ENCODE measurements at regions not wholly inside any gene's neighbourhood (a gene's known extent, or its start where the extent isn't known, plus 50 kb on each side); places are given as distances from the start of the nearest gene placed in this dataset.

DNA sequence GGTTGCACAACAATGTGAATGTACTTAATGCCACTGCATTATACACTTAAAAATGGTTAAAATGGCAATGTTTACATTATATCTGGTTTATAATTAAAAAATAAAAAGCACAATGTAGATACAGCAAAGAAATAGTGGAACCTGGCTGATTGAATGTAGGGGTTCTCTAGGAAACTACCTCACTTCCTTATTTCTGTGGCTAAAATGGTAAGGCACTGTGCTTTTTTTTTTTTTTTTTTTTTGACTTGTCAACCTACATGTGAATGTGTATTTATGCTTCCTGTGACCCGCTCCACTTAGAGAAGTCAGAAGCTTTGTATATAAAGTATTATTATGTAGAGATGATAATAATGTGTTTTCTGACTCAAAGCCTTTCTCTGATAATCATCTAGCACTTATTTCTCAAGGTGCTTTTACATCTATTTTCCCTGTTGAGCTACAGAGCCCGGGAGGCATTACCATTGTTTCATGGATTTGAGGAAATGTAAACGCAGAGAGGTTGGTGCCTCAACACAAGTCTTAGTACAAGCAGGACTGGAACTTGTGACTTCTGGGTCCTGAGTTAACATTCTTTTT lies 55.0 kb downstream of the SOX4 start:
- no peak for DNase-seq (ENCODE audit: low spot score)

DNA sequence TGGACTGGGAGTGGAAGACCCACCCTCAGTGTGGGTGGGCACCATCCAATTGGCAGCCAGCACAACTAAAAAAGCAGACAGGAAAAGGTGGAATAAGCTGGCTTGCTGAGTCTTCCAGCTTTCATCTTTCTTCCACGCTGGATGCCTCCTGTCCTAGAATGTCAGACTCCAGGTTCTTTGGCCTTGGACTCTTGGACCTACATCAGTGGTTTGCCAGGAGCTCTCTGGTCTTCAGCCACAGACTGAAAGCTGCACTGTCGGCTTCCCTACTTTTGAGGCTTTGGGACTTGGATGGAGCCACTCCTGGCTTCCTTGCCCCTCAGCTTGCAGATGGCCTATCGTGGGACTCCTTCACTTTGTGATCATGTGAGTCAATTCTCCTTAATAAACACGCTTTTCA lies 59.8 kb downstream of the SOX4 start:
- DNase-seq (ENCODE audit: low spot score): no peak

DNA sequence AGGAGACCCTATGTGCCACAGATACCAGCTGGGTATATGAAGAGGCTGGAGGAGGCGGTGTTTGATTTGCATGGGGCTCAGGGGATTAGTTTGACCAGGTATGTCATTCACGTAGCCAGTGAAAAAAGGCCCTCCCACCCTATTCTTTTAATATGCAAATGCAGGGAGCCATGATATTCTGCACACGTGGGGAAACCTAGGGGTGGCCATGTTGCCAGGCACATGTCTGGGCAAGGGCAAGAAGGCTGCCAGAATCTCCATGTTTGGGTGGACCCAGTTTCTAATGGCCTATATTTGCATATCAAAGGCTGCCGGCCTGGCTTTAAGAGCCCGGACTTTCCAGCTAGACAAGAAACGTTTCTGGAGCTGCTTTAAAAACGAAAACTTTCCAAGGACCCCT lies 60.4 kb downstream of the SOX4 start:
- DNase-seq (ENCODE audit: low spot score): no peak

GRCh38 chr6:21654361-21654760 lies 60.8 kb downstream of the SOX4 start:
- DNase-seq (ENCODE audit: low spot score): no peak

GRCh38 chr6:21663966-21664313 lies 70.4 kb downstream of the SOX4 start:
- no peak for DNase-seq (ENCODE audit: low spot score)

DNA sequence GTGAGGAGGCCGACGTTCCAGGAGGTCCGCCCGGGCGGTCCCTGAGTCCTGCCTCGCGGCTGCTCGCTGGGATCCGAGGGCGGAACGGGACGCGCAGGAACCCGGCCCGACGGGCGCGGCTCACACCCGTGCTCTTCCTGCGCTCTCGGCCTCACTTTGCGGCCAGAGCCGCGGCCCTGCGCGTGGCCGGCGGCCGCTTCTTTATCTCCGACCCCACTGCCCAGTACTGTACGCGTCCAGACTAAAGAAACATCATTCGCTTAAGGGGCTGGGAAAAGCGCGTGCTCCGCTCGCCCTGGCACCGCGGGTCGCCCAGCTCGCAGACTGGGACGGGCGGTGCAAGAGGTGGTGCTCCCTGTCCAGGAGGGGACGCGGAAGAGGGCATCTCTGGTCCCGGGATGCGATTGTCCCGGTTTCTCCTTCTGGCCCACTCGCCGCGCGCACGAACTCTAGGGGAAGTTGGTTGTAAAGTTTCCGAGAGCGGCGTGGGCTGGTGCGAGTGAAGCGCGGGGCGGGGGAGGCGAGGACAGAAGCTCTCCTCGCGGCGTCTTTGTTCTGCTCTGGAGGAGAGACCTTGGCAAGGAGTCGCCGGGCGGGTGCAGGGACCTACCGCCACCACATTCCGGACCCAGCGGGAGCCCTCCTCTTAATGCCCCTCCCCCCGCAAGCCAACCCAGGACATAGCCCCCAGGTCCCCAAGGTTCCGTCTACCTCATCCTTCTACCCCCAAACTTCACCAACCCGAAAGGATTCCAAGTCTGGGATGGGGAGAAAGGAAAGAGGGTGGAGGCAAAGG lies 71.0 kb downstream of the SOX4 start:
- DNase-seq (ENCODE audit: low spot score): peak; percentile 46

GRCh38 chr6:21665110-21665391 lies 71.5 kb downstream of the SOX4 start:
- DNase-seq (ENCODE audit: low spot score): no peak

DNA sequence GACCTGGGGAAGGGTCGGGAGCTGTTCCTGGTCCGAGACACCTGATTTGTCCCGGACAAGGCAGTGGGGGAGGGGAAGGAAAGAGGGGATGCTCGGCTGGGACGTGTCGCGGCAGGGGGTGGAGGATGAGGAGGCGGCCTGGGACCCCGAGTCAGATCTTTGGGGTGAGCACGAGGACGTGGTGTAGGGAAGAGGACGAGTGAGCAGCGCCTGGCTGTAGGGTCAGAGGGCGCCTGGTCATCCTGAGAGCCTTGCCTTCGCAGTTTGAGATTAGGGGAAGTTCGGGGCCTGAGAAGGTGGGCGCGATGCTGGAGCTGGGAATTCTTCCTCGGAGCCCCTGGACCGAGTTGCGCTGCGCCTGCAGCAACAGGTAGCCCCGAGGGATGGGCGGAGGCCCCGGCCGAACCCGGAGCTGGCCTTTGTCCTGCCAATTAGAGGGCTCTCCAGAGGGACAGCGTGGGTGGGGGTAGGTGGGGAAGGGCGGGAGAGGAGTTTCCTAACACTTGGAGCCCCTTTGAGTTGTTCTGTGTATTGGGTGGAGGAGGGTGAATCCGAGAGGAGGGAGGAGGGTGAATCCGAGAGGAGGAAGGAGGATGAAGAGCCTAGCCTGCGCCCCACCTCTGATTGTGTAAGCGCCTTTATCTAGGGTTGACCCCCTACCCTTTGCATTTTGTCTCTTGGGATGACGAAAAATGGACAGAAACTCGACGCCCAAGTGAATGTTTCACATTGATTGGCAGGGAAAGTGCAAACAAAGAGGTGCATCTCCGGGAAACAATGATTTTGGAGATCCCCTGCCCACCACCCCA lies 72.0 kb downstream of the SOX4 start:
- no peak for DNase-seq (ENCODE audit: low spot score)

DNA sequence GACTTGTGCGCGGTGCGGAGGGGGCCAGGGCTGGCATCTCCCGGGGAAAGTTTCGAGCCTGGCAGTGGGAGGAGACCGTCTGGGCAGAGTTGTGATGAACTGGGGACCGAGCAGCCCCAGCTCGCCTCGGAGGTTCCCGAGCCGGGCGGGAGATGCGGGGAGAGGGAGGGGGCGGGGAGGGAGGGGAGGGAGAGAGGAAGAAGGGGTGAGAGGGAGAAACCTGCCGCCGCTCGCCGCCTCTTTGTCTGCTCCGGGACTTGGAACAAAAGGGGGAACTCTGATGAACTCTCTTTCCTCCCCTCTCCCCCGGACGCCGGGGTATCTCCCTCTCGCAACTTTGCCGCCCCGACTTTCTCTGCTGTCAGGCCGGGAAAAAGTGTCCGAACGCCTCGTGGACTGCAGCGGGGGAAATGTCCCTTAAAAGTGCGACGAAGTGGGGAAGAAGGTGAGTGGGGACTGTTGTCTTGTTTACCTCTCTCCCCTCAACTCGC lies 72.7 kb downstream of the SOX4 start:
- no peak for DNase-seq (ENCODE audit: low spot score)

DNA sequence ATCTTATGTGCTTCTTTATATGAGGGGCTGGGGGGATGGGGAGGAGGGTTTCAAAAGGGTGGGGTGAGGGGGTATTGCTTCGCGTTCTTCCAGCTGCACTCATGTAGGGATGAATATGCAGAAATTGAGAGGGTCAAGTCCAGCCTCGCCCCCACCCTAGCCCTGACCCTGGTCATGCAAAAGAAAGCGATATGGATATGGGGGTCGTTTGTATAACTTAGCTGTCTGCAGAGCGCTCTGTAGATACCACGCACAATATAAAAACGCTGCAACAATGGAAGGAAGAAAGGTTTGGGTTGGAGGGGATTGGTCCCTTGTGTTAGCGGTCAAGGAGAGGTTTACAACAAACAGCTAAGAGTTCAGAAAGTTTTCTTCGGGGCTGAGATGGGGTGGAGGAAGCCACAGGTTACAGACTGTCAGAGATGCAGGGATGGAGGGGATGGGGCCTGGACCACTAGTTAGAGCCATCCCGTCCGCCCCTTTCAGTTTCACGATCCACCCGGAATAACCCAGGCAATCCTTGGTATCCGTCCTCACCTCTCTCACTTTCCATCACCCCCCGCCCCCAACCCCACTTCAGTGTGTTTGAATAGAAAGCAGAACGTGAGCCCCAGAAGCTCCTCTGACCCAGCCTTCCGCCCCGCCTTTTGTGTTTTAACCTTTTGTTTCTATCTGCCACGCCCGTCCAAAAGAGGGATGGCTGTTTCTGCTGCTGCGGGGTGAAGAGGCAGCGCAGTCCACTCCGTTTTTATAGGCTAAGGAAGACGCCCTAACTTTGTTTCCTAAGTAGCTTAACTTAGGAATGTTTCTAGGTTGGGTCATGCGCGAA lies 73.5 kb downstream of the SOX4 start:
- DNase-seq (ENCODE audit: low spot score): no peak

- DNase-seq (ENCODE audit: low spot score): no peak
Observed at GRCh38 chr6:21668795-21669194, 75.2 kb downstream of the SOX4 start.

DNA sequence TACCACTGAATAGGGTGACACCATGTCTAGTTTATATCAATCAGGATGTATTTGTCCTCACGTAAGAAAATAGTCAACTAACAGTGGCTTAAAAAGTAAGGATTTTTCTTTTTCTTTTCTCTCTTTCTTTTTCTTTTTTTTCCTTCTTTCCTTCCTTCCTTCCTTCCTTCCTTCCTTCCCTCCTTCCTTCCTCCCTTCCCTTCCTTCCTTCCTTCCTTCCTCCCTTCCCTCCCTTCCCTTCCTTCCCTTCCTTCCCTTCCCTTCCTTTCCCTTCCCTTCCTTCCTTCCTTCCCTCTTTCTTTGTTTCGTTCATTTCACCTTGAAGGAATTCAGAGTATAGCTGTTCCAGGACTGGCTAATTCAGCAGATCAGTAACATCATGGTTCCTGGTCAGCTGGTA lies 83.2 kb downstream of the SOX4 start:
- no peak for DNase-seq (ENCODE audit: low spot score)

DNA sequence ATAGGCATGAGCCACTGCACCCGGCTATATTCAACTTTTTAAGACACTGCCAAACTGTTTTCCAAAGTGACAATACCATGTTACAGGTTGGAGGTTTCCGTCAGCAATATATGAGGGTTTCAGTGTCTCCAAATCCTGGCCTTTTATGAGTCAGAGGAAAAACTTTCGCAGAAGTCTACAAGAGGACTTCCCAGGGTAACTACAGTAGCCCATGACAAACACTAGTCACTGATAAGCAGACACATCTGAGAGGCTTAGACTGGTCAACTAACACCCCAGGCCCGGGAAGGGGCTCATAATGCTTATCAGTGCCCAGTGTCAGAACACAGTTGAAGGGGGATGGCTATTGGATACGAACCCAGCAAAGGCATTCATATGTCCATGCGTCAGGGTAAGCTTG lies 85.4 kb downstream of the SOX4 start:
- DNase-seq (ENCODE audit: low spot score): no peak

- DNase-seq (ENCODE audit: low spot score): no peak
Observed at GRCh38 chr6:21679761-21680265, 86.3 kb downstream of the SOX4 start.

DNA sequence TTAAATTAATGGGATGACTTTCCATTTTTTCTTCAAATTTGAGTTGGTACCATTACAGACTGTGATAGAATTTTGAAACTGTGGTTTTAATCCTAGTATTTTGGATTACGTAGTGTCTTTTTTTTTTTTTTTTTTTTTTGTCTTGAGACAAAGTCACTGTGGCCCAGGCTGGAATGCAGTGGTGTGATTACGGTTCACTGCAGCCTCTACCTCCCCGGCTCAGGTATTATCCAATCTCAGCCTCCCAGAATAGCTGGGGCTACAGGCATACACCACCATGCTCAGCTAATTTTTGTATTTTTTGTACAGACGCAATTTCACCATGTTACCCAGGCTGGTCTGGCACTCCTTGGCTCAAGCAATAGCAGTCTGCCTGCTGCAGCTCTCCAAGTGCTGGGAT lies 87.1 kb downstream of the SOX4 start:
- DNase-seq (ENCODE audit: low spot score): no peak

DNA sequence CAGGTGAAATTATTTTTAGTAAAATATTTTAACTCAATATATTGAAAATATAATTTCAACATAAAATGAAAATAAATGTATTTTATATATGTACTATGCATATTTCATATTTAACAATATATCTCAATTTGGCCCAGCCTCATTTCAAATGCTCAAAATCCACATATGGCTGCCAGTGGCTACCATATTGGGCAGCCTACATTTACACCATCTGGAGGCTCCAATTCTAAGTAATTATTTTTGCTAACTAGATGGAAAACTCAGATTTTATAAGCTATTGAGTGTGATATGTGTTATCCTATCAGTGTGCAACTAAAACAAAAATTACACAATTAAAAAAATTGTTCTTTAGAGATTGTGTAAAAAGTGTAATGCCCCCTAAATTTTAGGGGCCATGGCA lies 96.9 kb downstream of the SOX4 start:
- no peak for DNase-seq (ENCODE audit: low spot score)

DNA sequence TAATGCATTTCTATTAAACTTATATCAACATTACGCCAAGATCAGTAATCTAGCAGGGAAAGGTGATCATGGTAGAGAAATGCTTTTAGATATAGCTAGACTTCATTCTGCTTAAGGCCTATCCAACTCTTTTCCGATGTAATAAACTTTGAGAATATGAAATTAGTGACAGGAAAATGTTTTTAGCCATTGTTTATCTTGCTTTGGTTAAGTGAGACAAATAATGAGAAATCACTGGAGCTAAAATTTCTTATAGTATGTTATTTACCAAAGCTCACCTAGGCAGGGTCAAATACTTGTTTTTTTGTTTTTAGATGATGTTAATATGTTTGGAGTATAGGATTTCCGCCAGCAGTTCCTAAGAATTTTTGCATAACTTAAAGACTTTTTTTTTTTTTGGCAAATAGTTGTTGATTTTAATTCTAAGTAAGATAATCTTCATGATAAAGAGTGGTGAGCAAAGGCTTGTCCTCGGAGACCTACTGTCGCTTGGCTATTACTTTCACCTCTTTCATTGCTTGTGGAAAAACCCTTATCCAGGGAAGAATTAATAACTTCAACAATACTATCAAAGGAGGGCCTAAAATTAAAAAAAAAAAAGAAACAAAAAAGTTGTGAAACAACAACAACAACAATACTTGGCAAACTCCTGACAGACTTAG lies 98.3 kb downstream of the SOX4 start:
- no peak for DNase-seq (ENCODE audit: low spot score)

DNA sequence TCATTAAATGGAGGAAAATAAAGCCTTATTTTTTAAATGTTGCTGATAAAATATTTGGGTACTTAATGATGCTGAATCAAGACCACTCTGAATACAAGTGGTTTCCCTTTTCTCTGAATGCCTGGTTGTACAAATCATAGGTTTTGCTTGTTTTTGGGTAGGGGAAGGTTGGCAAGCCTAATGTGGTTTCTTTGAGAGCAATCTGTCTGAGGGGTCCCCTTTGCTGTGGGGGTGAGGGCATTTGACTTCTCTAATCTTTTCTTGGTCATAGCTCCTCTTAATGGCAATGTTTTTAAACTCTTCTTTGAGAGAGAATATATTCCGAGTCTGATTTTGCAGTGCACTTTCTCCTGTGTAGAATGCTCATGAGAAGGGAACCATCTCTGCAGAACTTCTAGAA lies 99.2 kb downstream of the SOX4 start:
- DNase-seq (ENCODE audit: low spot score): no peak

DNA sequence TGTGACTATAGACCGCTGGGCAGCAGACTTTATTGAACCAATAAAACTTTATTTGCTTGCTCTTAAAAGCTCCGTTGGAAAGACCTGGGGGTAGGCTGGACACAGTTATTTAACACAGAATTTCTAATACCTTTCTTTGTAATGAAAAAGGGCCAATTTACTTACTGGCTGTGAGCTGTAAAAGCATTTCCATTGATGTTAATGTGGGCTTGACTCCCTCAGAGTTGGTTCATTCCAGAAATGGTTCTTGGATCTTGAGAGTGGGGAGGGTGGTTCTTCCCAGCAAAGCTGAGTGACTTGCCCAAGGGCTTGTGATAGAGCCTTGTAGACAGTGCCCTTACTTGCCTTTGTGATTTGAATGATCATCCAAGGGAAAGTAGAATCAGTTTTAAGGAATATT lies 100.6 kb downstream of the SOX4 start:
- no peak for DNase-seq (ENCODE audit: low spot score)

- no peak for DNase-seq (ENCODE audit: low spot score)
Observed at GRCh38 chr6:21707524-21708319, 114.2 kb downstream of the SOX4 start.

DNA sequence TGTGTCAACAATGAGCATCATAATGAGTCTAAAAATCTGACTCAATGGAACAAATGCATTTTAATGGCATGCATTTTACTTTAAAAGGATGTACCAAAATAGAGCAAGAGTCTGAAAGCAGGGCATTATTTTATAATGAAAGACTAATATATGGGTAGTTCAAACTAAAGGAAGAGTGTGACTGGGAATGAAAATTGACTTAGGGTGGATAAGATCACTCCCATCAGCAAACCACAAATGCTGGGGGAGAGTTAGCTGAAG lies 114.7 kb downstream of the SOX4 start:
- DNase-seq (ENCODE audit: low spot score): no peak

Data from ureter (tissue), 1 donor.